ENCODE measurements at regions not wholly inside any gene's neighbourhood (a gene's known extent, or its start where the extent isn't known, plus 50 kb on each side); places are given as distances from the start of the nearest gene placed in this dataset.

DNA sequence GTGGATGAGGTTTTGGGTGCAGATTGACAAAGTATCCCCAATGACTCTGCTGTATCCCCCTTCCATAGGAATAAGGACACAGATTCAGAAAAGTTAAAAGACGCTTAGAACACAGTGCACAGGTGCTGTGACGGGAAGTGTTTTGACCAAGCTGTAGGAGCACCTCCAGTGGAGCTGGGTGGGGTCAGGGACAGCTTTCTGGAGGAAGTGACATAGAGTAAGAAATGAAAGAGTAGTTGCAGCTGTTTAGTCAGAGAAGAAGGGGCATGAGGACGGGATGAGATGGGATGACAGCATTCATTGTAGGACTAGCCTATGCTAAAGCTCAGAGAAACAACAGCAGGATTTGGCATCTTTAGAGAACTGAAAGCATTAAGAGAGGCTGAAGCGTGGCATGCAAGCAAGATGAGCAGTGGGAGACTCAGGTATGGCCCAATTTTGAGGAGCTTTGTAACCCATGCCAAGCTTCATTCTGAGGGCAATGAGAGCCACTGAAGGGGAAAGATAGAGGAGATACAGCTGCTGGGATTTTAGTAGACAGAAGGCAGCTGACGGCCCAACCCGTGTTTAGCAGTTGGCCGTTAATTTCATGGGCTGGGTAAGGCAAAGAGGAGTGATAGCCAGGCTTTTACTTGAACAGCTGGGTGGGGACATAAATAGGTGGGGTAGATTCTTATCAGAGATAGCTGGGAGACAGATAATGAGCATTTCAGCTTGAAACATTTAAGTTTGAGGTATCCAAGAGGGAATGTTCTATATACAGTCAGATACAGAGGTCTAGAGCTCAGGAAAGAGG, 131.8 kb upstream of the KRAS start:
- ATAC-seq (ENCODE audit: insufficient number of reproducible peaks, low FRiP score, low read depth) = no peak
- DNase-seq (ENCODE audit: low spot score) = no peak
- H3K4me1 ChIP-seq (ENCODE audit: control insufficient read depth in 1 of 2, low read depth in 2 of 2) = peaks cover 4 to 9% of the 10 kb centered on the region in 2 donors
- TF ChIP-seq, protein P1, sequence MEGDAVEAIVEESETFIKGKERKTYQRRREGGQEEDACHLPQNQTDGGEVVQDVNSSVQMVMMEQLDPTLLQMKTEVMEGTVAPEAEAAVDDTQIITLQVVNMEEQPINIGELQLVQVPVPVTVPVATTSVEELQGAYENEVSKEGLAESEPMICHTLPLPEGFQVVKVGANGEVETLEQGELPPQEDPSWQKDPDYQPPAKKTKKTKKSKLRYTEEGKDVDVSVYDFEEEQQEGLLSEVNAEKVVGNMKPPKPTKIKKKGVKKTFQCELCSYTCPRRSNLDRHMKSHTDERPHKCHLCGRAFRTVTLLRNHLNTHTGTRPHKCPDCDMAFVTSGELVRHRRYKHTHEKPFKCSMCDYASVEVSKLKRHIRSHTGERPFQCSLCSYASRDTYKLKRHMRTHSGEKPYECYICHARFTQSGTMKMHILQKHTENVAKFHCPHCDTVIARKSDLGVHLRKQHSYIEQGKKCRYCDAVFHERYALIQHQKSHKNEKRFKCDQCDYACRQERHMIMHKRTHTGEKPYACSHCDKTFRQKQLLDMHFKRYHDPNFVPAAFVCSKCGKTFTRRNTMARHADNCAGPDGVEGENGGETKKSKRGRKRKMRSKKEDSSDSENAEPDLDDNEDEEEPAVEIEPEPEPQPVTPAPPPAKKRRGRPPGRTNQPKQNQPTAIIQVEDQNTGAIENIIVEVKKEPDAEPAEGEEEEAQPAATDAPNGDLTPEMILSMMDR (IDR thresholded peaks at IDR 0.05) = no peak
- H3K27me3 ChIP-seq (replicated peaks; ENCODE audit: insufficient read depth) = no peaks in the 10 kb centered on the region
- no peak overlapping the region for H3K27ac ChIP-seq
- no peaks in the 10 kb centered on the region for H3K9me3 ChIP-seq
- no peak overlapping the region for H3K4me3 ChIP-seq
- H3K36me3 ChIP-seq = no peaks in the 10 kb centered on the region

DNA sequence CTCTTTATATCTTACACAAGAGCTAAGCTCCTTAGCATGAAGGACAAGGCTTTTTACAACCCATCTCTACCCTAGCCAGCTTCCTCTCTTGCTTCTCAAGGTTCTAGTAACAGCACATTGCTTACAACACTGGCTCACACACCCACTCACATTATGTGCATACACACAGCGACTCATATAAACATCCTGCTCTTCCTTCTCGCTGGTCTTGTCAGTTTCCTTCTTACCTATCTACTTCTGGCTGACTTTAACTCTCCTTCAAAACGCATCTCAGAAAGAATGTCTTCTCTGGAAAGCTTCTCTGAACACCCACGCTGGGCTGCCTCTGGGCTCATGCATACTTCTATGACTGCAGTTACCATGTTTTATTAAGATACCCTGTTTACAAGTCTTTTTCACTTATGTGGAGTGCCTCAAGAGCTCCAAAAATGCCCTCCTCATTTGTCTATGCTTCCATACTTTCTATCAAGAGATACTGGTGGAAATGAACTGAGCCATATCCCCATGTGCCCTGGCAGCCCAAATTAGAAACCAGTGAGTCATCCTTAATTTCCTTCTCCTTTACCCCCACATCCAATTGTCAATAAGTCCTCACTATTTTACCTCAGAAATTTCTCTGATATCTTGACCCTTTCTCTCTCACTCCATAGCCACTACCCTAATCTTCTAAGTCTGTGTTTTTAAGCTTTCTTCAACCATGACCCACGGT, 126.9 kb upstream of the KRAS start:
- ATAC-seq (ENCODE audit: insufficient number of reproducible peaks, low FRiP score, low read depth) (no peak), DNase-seq (ENCODE audit: low spot score) (no peak)
- TF ChIP-seq, protein P1 (IDR thresholded peaks at IDR 0.05) = no peak
- no peak overlapping the region for H3K27ac ChIP-seq
- H3K9me3 ChIP-seq = no peaks in the 10 kb centered on the region
- H3K4me1 ChIP-seq (ENCODE audit: control insufficient read depth in 1 of 2, low read depth in 2 of 2) = no peaks in the 10 kb centered on the region
- no peak overlapping the region for H3K4me3 ChIP-seq
- no peaks in the 10 kb centered on the region for H3K36me3 ChIP-seq
- H3K27me3 ChIP-seq (replicated peaks; ENCODE audit: insufficient read depth) = no peaks in the 10 kb centered on the region

DNA sequence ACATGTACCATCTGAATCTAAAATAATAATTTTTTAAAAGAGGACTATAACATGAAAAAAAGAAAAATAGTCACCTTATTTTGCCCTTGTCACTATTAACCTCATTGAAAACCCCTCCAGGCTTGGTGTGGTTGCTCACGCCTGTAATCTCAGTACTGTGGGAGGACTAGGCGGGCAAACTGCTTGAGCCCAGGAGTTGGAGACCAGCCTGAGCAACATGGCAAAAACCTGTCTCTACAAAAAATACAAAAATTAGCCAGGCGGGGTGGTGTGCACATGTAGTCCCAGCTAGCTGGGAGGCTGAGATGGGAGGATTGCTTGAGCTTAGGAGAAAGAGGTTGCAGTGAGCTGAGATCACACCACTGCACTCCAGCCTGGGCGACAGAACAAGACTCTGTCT, 126.3 kb upstream of the KRAS start:
- H3K27me3 ChIP-seq (replicated peaks; ENCODE audit: insufficient read depth) = no peaks in the 10 kb centered on the region
- ATAC-seq (ENCODE audit: insufficient number of reproducible peaks, low FRiP score, low read depth) = no peak
- no peaks in the 10 kb centered on the region for H3K36me3 ChIP-seq
- H3K9me3 ChIP-seq = no peaks in the 10 kb centered on the region
- H3K4me1 ChIP-seq (ENCODE audit: control insufficient read depth in 1 of 2, low read depth in 2 of 2) = no peaks in the 10 kb centered on the region
- H3K27ac ChIP-seq = no peak overlapping the region
- TF ChIP-seq, protein P1 (IDR thresholded peaks at IDR 0.05) = no peak
- DNase-seq (ENCODE audit: low spot score) = no peak
- no peak overlapping the region for H3K4me3 ChIP-seq

DNA sequence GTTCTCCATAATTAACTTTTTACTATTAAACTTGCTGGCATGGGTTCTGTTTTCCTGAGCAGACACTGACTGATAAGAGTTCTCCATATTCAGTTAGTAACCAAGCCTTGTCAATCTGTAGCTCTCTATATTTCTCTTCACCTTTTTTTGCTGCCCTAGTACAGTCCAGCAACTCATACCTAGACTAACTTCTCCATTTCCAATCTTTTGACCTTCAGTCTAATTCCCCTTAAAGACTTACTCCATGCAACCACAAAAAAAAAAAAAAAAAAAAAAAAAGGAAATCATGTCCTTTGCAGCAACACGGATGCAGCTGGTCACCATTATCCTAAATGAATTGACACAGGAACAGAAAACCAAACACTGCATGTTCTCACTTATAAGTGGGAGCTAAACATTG, 125.7 kb upstream of the KRAS start:
- Histone ChIP-seq H3K27ac (no peak overlapping the region), H3K4me1 (ENCODE audit: control insufficient read depth in 1 of 2, low read depth in 2 of 2) (no peaks in the 10 kb centered on the region), H3K4me3 (no peak overlapping the region), H3K9me3 (no peaks in the 10 kb centered on the region), H3K36me3 (no peaks in the 10 kb centered on the region), H3K27me3 (replicated peaks; ENCODE audit: insufficient read depth) (no peaks in the 10 kb centered on the region)
- ATAC-seq (ENCODE audit: insufficient number of reproducible peaks, low FRiP score, low read depth) = no peak
- TF ChIP-seq, protein P1 (IDR thresholded peaks at IDR 0.05) = no peak
- no peak for DNase-seq (ENCODE audit: low spot score)

DNA sequence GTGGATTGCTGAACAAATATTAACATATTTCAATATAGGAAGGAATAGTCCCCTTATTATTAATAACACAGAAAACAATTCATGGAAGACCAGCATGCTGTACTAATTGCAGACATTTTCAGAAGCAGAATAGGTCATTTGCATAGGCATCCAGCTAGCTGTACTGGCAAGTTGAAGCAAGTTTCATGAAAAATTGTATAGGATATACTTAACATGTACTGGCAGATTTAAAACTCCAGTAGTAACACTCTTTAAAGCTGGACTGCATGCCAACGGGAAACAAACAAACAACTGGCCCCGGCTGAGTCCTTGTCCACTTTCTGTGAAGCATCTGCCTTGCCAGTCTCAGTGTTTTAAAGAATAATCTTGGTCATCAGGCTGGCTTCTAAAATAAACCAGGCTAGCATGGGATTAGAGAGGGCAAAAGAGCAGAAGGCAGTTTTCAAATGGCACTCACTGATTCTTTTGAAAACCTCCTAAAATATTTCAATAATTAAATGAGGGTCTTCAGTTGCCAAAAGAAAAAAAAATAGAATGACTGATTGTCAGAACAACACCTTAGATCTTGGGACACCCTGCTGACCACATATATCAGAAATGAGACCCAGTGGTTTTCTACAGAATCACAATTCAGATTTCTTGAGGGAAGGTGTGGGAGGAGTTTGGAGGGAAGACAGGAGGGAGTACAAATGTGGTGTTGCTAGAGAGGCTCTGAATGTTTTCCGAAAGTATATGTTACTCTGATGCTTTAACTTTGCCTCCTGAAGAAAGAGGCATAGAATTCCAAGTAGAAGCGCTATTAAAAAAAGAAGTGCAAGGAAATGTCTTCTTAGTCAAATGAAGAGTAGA, 122.5 kb upstream of the KRAS start:
- TF ChIP-seq, protein P1 (IDR thresholded peaks at IDR 0.05) = no peak
- Histone ChIP-seq H3K4me1 (ENCODE audit: control insufficient read depth in 1 of 2, low read depth in 2 of 2) (no peaks in the 10 kb centered on the region), H3K27ac (no peak overlapping the region), H3K9me3 (no peaks in the 10 kb centered on the region), H3K36me3 (no peaks in the 10 kb centered on the region), H3K27me3 (replicated peaks; ENCODE audit: insufficient read depth) (no peaks in the 10 kb centered on the region), H3K4me3 (no peak overlapping the region)
- ATAC-seq (ENCODE audit: insufficient number of reproducible peaks, low FRiP score, low read depth) = no peak
- DNase-seq (ENCODE audit: low spot score) = no peak
